C4-2B (cell line): ENCODE measurements at regions not wholly inside any gene's neighbourhood (a gene's known extent, or its start where the extent isn't known, plus 50 kb on each side); places are given as distances from the start of the nearest gene placed in this dataset.

Source experiments
- ZFX ChIP-seq: fragments of 450-650 bp; IDR thresholded peaks from 2 replicates; pipeline ENCODE4 v1.6.1; 2017
- TF ChIP-seq, protein P1 (sequence below): fragments of 450-650 bp; conservative IDR thresholded peaks from 2 replicates; pipeline ENCODE4 v1.5.1; 2017; ENCODE audit warnings: mild to moderate bottlenecking

DNA sequence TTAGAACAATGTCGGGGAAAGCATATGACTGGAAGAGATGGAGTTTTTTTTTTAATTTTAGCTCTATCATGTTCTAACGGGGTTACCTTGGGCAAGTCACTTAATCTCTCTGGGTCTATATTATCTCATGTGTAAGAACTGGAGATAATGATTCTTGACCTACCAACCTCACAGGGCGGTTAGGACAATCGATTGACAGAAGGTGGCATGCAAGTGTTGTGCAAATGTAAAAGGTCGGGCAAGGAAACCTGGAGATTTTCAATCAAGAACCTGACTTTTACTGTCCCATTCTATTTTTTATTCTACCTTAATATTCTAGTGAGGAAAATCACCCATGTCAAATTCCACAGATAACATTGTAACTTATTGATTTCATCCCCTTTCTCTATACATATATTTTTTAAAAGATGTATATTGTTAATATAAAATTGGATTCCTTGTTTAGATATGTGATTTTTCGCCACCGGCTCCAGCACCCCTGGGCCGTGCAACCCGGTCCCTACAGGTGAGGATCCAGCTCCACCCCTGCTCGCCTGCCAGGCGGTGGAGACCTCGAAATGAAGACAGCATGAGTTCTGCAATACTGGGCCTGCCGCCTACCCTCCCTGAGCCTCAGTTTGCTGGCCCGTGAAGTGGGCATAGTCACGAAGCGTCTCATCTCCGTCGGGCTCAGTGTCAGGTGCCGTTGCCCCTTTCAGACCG, 497.6 kb upstream of the PHF14 start:
- TF ChIP-seq, protein P1, sequence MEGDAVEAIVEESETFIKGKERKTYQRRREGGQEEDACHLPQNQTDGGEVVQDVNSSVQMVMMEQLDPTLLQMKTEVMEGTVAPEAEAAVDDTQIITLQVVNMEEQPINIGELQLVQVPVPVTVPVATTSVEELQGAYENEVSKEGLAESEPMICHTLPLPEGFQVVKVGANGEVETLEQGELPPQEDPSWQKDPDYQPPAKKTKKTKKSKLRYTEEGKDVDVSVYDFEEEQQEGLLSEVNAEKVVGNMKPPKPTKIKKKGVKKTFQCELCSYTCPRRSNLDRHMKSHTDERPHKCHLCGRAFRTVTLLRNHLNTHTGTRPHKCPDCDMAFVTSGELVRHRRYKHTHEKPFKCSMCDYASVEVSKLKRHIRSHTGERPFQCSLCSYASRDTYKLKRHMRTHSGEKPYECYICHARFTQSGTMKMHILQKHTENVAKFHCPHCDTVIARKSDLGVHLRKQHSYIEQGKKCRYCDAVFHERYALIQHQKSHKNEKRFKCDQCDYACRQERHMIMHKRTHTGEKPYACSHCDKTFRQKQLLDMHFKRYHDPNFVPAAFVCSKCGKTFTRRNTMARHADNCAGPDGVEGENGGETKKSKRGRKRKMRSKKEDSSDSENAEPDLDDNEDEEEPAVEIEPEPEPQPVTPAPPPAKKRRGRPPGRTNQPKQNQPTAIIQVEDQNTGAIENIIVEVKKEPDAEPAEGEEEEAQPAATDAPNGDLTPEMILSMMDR: 0 out of 2 replicates have a peak, but pooled peaks have one; percentile 14
- no peak for TF ChIP-seq ZFX
